ENCODE measurements at regions not wholly inside any gene's neighbourhood (a gene's known extent, or its start where the extent isn't known, plus 50 kb on each side); places are given as distances from the start of the nearest gene placed in this dataset.

DNA sequence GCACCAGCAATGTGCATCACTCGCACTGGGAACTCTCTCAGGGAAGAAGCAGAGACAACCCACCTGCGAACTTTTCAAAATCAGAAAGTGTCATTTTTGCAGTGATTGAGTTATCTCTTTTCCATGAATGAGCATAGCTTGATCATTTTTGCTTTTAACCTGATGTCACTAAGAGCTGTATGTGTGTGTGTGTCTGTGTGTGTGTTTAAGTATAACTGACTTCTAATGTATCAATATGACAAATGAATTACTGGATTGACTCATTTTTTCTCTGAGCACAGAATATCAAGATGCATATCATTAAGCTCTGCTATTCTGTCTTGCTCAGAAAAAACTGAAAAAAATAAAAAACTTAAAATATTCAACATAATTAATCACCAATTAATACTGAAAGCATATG is 548.9 kb upstream of the MARCKS start:
- H3K4me3 ChIP-seq (ENCODE audit: low read depth, low read length): no peak overlapping the region
- no peak overlapping the region for H3K27ac ChIP-seq
- no peaks in the 10 kb centered on the region for H3K4me1 ChIP-seq
- H3K27me3 ChIP-seq (ENCODE audit: control insufficient read depth, insufficient read depth, low read length): no peaks in the 10 kb centered on the region
- no peaks in the 10 kb centered on the region for H3K36me3 ChIP-seq (ENCODE audit: control insufficient read depth, insufficient read depth, low read length)
- H3K9ac ChIP-seq: no peak overlapping the region
- no peak for TF ChIP-seq CTCF (IDR thresholded peaks at IDR 0.05)
- H3K79me2 ChIP-seq: no peaks in the 10 kb centered on the region
- H3K9me3 ChIP-seq (ENCODE audit: control insufficient read depth, low read length): no peaks in the 10 kb centered on the region
- no peak overlapping the region for H2AFZ ChIP-seq
- H3K4me2 ChIP-seq (ENCODE audit: low read length): no peak overlapping the region

- Histone ChIP-seq H3K9me3 (ENCODE audit: control insufficient read depth, low read length) (no peaks in the 10 kb centered on the region), H3K9ac (no peak overlapping the region), H3K4me1 (no peaks in the 10 kb centered on the region), H3K4me2 (ENCODE audit: low read length) (no peak overlapping the region), H3K79me2 (no peaks in the 10 kb centered on the region), H3K4me3 (ENCODE audit: low read depth, low read length) (no peak overlapping the region), H3K36me3 (ENCODE audit: control insufficient read depth, insufficient read depth, low read length) (no peaks in the 10 kb centered on the region), H3K27ac (no peak overlapping the region), H2AFZ (no peak overlapping the region), H3K27me3 (ENCODE audit: control insufficient read depth, insufficient read depth, low read length) (no peaks in the 10 kb centered on the region)
- TF ChIP-seq CTCF (IDR thresholded peaks at IDR 0.05): no peak
These were observed 543.3 kb upstream of the MARCKS start for GRCh38 chr6:113313841-113314240.

DNA sequence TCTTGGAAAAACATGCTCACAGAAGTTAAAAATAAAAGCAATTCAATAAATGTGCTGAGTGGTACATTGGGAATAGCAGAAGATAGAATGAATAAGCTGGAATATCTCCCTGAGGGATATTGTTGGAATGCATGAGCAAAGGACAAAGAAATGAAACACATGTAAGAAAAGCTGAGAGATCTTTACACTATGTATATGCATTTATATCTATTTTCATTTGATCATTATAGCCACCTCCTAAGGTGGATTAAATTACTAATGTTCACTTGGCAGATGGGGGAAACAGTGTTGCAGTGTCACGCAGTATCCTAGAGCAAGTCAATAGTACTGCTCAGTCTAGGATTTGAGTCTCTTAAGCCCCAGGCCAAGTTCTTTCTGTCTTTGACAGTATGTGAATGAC is 542.0 kb upstream of the MARCKS start:
- Histone ChIP-seq H2AFZ (no peak overlapping the region), H3K9me3 (ENCODE audit: control insufficient read depth, low read length) (no peaks in the 10 kb centered on the region), H3K4me3 (ENCODE audit: low read depth, low read length) (no peak overlapping the region), H3K4me2 (ENCODE audit: low read length) (no peak overlapping the region), H3K79me2 (no peaks in the 10 kb centered on the region), H3K27me3 (ENCODE audit: control insufficient read depth, insufficient read depth, low read length) (no peaks in the 10 kb centered on the region), H3K9ac (no peak overlapping the region), H3K4me1 (no peaks in the 10 kb centered on the region), H3K27ac (no peak overlapping the region), H3K36me3 (ENCODE audit: control insufficient read depth, insufficient read depth, low read length) (no peaks in the 10 kb centered on the region)
- TF ChIP-seq CTCF (IDR thresholded peaks at IDR 0.05): no peak

GRCh38 chr6:113315879-113316278 is 541.3 kb upstream of the MARCKS start:
- no peaks in the 10 kb centered on the region for H3K27me3 ChIP-seq (ENCODE audit: control insufficient read depth, insufficient read depth, low read length)
- H3K36me3 ChIP-seq (ENCODE audit: control insufficient read depth, insufficient read depth, low read length): no peaks in the 10 kb centered on the region
- no peak for TF ChIP-seq CTCF (IDR thresholded peaks at IDR 0.05)
- no peak overlapping the region for H3K9ac ChIP-seq
- H2AFZ ChIP-seq: no peak overlapping the region
- no peak overlapping the region for H3K4me2 ChIP-seq (ENCODE audit: low read length)
- H3K4me3 ChIP-seq (ENCODE audit: low read depth, low read length): no peak overlapping the region
- no peak overlapping the region for H3K27ac ChIP-seq
- no peaks in the 10 kb centered on the region for H3K9me3 ChIP-seq (ENCODE audit: control insufficient read depth, low read length)
- no peaks in the 10 kb centered on the region for H3K4me1 ChIP-seq
- no peaks in the 10 kb centered on the region for H3K79me2 ChIP-seq

GRCh38 chr6:113317442-113317841 is 539.7 kb upstream of the MARCKS start:
- Histone ChIP-seq H3K36me3 (ENCODE audit: control insufficient read depth, insufficient read depth, low read length) (no peaks in the 10 kb centered on the region), H3K4me3 (ENCODE audit: low read depth, low read length) (no peak overlapping the region), H3K27ac (no peak overlapping the region), H3K9me3 (ENCODE audit: control insufficient read depth, low read length) (no peaks in the 10 kb centered on the region), H3K4me2 (ENCODE audit: low read length) (no peak overlapping the region), H3K9ac (no peak overlapping the region), H3K4me1 (no peaks in the 10 kb centered on the region), H3K27me3 (ENCODE audit: control insufficient read depth, insufficient read depth, low read length) (no peaks in the 10 kb centered on the region), H3K79me2 (no peaks in the 10 kb centered on the region), H2AFZ (no peak overlapping the region)
- TF ChIP-seq CTCF (IDR thresholded peaks at IDR 0.05): no peak
